NCI-H748 treated with DMSO at 0.1 percent for 48 hours (cell line): ENCODE measurements at regions not wholly inside any gene's neighbourhood (a gene's known extent, or its start where the extent isn't known, plus 50 kb on each side); places are given as distances from the start of the nearest gene placed in this dataset.

Experiments used
- DNase-seq: peaks from one replicate; lab custom pipeline; 2025; lab: John Stamatoyannopoulos, UW

DNA sequence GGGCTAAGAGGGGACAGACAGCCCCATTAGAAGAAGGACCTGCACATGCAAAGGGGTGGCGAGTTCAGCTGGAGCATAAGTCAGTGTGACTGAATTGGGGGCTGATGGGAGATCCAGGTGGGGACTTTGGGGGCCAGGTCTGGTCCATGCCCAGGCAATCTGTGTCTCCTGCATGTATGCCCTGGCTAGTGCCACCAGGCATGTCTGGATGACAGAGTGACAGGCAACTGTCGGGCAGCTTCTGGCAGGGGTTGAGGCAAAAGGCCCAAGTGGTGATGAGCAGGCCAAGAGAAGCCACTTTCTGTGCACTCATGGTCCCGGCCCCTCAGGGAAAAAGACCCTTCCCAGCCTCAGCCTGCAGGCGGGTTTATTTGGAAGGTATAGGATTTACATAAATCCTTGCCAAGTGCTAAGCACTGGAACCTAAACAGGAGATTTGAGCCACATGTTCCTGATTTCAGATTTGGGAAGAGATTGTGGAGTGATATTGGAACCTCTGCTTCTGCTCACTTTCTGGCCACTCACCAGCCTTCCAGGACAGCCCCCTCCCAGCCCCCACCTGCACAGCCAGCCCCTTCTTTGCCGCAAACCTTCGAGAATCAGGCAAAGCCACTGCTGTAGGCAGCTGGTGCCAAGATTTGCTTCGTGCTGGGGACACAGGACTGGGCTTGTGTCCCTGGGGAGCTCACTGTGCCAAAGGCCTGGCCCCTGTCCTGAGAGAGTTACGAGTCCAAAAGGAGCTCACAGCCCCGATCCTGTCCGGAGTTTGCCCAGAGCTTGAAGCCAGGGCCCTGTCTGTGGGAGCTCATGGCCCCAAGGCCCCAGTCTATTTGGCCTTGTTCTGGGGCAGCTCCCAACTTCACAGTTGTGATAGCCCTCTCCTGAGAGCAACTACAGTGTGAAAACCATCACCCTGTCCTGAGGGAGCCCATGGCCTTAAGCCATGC is 232.5 kb upstream of the RTL1 start:
- DNase-seq, result no peak

DNA sequence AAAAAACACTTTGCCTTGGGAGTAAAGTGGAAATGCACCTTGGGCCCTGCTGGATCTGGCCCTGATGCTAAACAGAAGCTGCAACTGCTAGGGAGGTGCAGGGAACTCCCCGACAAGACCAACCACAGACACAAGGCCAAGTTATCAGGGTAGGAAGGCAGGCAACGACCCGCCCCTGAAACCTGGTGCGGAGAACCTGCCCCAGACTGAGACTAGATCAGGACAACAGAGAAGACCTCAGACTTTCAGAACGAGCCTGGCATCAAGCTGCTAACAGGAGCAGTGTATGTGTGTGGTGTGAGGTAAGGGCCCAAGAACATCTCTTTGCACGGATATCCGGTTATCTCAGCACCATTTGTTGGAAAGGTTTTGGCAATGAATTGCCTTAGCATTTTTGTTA is 233.7 kb upstream of the RTL1 start:
- DNase-seq, result no peak

DNA sequence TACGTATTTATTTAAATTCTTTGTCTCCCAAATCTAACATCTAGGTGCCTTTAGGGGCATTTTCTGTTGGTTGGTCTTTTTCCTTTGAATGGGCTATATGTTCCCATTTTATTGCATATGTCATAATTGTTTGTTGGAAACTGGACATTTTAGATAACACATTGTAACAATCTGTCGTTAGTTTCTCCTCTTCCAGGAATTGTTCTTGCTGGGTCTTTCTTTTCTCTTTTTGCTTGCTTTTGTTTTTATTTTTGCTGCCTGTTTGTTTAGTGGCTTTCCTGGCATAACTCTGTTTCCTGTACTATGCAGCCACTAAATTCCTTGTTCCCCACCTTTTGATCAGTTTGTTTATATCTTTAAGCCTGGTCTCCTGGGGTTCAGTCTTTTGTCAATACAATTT is 244.3 kb upstream of the RTL1 start:
- DNase-seq, result no peak

DNA sequence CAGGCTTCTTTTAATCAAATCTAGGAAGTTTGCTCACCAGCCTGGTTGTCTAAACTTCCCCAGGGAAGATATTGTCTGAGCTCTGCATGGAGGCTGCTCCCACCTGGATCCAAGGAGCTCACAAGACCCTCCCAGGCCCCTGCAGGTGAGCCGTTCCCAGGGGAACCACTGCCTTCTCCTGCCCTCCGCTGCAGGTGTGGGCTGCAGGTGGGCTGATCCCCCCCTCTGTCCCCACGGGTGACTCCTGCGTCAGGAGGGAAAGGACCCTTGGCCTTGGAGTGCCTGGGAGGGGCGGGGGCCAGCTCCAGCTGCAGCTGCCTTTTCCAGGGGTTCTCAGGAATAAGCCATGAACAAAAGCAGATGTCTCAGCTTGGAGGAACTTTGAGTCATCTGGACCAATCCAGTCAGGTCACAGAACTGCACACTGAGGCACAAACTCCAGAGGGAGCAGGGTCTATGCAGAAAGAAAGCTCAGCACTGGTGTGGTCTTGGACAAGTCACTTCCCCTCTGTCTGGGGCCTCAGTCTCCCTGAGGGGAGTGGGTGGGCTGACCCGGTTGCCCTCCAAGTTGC is 246.6 kb upstream of the RTL1 start:
- DNase-seq, result no peak

DNA sequence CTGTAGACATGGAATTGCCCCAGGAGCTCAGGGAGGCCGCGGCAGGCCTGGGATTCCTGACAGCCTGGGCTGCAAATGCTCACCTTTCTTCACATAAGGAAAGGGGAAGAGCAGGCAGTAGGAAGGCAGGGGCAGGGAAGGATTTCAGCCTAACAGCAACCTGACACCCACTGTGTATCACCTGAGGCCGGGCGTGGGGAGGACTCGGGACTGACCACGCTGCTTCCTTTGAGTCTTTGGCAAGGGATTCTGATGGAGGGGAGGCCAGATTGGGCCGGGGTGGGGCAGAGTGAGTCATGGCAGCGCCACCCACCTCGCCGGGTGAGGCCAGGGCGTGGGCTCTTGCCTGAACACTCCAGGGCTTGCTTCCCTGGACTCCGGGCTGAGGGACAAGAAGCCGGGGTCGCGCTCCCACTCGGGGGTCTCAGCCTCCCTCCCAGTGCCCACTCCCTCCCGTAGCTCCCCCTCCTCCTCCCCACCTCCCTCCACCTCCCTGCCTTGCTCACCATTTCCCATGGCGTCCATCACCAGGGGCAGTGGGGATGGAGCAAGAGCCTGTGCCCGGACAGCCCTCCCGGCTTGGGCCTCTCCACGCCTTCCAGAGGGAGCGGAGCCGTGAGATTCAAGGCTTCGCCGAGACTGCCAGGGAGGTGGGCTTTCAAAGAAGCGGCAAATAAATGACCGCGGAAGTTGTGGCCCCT is 247.9 kb upstream of the RTL1 start:
- DNase-seq, result no peak

DNA sequence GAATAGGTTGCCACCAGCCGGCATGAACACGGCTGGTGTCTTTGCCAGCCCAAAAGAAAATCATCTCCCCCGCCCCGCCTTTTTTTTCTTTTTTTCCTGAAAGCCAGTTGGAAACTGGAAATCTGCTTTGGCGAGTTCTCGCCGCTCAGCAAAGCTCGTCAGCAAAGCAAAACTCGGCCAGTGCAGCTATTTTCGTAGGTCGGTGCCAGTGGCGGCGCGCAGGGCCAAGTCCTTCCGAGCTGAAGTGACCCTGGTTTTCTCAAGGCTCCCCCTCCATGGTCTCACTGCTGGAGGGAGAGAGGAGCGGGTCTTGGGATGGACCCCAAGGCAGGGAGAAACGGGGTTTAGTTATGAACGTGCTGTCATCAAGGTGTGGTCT is 248.4 kb upstream of the RTL1 start:
- DNase-seq, result no peak

DNA sequence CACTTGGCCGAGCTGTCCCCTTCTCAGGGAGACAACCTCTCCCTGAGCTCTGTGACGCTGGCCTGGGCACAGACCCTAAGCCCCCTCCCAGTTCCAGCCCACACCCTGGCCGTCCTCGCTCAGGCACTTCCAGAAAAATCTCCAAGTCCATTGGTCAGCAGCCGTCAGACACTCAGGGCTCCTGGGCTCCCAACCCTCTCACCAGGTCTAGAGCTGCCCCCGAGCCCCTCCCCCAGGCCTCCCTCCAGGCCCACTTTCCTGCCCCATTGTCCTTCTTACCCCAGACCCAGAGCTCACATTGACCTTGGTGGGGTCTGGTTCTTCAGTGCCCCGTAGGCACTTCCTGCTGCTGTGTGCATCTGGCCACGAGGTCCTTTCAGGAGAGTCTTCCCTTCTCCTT is 249.3 kb upstream of the RTL1 start:
- no peak for DNase-seq

DNA sequence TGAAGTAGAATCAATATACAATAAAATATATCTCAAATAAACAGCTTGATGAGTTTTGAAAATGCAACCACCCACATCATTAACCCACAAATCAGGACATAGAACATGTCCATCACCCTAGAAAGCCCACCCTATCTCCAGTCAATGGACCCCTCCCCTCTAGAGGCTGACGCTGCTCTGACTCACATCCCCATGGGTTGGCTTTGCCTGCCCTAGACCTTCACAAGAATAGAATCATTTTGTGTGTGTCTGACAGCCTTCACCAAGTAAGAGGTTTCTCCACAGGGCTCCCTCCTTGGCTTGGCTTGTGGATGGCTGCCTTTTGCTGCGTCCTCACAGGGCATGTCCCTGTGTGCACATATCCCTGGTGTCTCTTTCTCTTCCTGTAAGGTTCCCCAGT is 250.2 kb upstream of the RTL1 start:
- no peak for DNase-seq

DNA sequence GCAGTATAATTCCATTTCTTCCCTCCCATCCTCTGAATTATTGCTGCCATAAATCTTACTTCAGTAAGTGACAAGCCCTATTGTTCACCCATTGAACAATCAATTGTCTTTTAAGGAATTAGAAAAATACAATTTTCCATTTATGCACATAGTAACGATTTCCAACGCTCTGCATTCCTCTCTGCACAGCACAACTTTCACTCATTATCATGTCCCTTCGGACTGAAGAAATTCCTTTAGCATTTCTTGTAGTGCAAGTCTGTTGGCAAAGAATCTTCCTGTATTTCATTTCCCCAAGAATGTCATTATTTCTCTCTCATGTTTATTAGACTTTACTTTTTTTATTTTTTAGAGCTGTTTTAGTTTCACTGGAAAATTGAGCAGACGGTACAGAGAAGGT is 252.1 kb upstream of the RTL1 start:
- DNase-seq, result no peak

DNA sequence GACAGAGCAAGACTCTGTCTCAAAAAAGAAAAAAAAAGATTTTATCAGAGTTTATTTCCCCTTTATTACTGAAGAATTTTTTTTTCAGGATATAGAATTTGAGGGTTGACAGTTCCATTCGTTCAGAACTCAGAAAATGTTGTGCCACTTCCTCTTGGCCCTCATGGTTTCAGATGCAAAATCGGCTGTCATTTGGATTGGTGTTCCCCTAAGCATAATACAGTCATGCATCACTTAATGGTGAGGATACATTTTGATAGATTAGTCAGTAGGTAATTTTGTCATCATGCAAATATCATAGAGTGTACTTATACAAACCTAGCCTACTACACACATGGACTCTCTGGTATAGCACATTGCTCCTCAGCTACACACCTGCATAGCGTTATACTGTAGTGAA is 263.9 kb upstream of the RTL1 start:
- no peak for DNase-seq

DNA sequence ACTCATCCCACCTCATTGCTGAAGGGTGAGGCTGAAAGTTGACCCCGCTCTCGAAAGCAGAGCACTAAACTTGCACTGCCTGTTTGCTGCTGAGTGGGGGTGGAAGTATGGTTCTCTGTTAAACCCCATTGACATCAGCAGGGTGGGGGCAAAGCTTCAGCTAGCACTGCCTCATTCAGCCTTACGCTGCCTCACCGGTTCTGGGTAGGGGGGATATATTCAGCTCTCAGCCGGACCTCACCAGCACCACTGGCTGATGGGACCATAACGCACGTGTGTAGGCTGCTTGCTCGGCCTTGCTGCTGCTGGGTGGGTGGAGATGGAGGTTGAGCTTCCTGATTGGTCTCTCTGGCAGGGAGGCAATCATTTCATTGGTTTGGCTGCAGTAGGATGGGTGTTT is 265.7 kb upstream of the RTL1 start:
- DNase-seq, result no peak

DNA sequence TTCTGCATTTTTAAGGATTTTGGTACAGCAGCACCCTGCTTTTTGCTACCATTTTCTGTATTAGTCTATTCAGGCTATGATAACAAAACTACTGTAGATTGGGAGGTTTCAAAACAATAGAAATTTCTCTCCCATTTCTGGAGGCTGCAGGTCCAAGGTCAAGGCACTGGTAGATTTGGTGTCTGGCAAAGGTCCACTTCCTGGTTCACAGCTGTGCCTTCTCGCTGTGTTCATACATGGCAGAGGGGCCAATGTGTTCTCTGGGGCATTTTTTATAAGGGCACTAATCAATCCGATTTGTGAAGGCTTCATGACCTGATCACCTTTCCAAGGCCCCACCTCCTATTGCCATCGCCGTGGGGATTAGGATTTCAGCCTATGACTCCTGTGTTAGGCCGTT is 268.1 kb upstream of the RTL1 start:
- DNase-seq, result no peak

DNA sequence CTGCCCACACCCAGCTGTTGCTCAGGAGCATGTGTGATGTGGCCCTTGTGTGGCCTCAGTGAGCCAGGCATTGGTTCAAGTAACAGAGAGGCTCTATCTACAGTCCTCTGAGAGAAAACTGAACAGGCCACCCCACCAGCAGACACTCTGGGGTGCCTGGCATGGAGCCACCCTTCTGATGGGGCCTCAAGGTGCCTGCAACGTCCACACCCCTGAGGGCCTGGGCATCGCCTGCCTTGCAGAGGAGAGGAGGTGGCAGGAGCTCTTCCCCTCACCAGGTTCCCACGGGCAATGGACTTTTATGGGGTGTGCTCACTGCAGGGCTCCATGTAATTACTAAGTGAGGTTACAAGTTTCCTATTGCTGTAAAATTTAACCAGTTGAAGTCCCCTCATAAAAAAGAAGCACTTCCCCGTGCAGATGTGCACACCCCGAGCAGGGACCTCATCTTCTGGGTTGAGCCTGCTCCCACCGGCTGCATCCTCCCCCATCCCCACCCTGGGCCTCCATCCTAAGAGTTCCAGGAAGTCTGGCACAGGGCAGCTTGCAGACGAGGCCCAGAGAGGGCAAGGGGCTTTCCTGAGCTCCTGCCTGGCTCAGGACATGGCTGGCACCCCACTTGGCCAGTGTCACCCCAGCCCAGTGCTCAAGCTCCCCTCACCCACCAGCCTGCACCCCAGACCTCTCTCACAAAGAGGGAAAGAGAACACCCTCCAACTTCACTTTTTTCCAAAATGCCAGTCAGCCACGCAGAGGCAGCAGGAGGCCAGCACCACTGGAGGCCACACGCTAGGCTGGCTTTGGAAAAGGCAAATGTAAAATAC is 270.4 kb upstream of the RTL1 start:
- no peak for DNase-seq

DNA sequence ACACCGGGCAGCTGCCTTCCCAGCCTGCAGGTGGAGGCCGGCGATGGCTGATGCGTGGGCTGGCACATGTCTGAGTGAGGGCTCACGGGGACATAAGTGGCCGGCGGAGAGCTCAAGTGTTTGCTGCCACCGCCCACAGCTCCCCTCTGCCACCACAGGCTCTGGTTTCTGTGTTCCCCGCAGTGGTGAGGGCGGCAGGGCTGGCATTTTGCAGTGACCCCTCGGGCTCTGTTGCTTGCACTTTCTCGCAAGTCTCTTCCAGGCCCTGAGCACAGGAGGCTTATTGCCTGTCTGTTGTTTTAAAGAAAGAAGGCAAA is 271.0 kb upstream of the RTL1 start:
- DNase-seq, result peak; percentile 34

DNA sequence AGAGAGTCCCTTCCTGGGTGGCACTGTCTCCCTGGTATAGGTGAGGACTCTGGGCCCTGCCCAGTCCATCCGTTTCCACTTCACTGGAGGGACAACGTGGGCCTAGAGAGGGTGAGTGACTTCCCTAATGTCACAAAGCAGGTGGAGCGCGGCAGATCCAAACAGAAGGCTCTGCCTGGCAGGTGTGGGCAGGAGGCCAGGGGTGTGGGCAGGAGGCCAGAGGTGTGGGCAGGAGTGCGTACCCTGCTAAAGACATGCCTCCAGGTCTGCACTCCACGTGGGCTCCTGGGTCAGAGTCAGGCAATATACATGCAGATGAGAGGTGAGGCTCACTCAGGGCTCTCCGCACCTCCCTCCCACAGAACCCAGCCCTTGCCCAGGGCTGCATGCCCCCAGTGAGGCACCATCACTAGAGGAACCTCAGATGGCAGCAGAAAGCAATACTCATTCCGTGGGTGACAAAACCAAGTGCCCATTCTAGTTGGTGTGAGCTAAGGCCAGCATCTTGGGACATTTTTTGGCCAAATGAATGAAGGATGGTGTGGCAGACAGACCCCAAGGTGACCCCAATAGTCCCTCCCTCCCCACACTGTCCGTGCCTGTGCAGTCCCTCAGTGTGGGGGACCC is 271.6 kb upstream of the RTL1 start:
- DNase-seq, result no peak

DNA sequence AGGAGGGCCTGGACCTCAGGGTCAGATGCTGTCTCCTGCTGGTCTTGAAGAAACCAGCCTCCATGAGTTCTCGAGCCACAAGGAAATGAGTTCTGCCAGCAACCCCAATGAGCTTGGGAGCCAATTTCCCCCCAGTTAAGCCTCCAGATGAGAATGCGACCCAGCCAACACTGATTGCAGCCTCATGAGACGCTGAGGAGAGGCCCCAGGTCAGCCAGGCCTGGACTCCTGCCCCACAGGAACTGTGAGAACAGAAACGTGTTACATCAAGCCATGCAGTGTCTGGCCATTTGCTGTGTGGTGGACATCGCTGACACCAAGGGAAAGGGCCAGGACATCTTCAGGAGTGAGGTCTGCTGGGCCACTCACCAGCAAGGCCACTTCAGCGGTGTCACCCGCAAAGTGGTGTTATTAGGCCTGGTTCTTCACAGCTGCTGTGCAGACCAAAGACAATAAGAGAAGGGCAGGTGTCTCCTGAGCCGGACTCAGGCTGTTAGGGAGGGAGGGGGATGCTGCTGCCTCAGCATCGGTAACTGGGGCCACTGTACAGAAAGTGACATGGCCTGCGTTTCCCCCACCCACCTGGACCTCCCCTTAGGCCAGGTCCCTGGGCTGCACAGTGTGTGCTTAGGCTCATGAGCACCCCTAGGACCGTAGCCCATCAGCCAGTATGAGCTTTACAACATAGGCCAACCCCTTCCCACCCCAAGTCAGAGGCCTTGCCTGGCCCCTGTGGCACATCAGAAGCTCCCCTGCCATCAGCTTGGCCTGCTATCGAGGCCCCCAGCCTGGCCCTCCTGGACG is 272.4 kb upstream of the RTL1 start:
- no peak for DNase-seq

DNA sequence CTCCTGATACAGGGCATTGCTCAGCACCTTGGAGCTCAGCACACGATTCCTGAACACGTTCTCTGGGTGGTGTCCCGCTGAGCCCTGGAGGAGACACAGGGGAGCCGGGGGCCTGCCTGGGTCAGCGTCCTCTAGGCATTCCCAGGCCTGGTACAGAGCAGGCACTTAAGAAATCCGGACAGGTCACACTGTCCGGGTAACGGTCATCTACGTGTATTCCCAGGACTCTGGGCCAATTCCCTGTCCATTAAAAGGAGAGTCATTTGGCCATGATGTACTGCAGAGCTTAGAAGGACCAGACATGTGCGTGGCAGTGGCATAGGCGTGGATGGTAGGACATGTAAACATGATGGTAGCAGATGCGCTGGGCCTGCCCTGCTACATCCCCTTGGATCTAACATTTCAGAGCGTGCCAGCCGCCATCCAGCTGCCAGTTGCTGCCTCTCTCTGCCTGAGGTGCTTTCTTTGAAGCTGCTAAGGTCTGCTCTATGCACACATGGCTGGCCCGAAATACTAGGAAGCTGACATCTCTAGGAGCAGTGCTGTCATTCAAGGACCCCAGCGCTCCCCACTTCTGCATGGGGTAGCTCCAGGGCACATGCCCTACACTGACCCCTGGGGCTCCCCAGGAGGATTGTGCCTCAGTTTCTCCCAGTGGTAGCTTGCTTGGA is 273.1 kb upstream of the RTL1 start:
- DNase-seq, result no peak

DNA sequence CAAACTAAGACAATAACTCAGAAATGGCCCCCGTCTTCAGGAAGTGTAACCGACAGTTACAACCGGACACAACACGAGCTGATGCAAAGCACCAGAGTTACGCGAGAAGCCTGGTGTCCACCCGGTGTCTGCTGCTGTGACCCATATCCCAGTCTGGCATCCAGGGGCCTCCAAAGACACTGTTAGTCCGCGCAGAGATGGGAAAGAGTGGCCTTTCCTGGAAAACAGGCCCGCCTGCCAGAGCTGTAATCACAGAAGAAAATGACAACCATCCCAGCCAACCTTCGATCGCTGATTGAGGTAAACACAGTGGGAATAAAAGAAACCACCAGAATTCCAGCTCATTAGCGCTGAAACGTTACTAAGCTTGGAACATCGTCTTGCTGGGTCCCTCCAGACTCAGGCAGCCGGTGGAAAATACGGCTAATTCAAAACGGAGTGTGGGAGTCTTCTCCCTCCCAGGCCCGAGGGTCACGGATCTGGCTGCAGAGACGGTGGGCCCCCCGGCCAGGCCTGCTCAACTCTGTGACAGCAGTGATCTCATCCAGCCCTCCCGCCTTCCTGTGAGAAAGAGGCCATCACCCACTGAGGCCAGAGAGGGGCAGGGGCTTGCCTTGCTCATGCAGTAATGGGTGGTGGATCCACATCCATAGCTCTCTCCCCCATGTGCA is 273.9 kb upstream of the RTL1 start:
- DNase-seq, result no peak

DNA sequence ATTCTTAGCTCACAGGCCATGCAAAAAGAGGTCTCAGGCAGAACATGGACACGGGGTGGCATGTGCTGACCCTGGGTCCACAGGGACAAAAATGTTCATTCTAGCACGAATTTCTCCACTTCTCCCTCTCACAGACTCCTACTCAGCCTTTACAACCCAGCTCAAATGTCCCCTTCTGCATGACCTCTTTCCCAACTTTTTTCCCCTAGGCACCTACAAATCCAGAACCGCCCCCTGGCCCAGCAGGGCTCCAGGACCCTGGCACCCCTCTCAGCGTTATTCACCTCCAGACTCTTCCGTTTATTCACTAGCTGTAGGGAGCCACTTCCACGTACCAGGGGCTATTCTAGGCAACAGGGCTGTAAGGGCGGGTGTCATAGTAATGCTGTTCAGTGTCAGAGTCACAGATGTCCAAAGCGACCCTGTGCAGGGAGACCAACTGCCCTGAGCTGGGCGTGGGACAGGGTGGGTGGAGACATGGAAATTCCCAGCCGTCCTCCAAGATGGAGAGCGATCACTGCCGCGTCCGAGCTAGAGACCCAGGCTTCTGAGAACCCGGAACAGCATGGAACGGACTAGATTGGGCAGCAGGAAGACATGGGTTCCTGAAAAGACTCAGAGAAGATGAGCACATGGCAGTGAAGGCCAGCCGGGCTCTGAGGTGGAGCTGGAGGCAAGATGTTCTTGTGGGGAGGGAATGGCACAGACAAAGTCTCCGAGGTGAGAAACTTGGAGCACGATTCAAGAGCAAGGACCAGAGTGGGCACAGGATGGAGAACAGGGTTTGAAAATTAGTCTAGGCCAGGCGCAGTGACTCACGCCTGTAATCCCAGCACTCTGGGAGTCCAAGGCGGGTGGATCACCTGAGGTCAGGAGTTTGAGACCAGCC is 274.9 kb upstream of the RTL1 start:
- DNase-seq, result no peak
